Breast epithelium (tissue), 3 donors: ENCODE measurements at regions not wholly inside any gene's neighbourhood (a gene's known extent, or its start where the extent isn't known, plus 50 kb on each side); places are given as distances from the start of the nearest gene placed in this dataset.

Experiments used
- POLR2AphosphoS5 ChIP-seq, 3 donors: sonication (generic); formaldehyde crosslinking; IDR thresholded peaks; one replicate each; pipeline ENCODE4 v1.6.1; 2017; ENCODE audit warnings: antibody characterized with exemption in 3 of 3
- TF ChIP-seq, protein P1 (sequence below), 3 donors: fragments of 450-650 bp; IDR thresholded peaks; one replicate each; pipeline ENCODE4 v1.5.1; 2016 to 2017; ENCODE audit warnings: antibody characterized with exemption in 3 of 3, mild to moderate bottlenecking in 3 of 3, moderate library complexity in 3 of 3

DNA sequence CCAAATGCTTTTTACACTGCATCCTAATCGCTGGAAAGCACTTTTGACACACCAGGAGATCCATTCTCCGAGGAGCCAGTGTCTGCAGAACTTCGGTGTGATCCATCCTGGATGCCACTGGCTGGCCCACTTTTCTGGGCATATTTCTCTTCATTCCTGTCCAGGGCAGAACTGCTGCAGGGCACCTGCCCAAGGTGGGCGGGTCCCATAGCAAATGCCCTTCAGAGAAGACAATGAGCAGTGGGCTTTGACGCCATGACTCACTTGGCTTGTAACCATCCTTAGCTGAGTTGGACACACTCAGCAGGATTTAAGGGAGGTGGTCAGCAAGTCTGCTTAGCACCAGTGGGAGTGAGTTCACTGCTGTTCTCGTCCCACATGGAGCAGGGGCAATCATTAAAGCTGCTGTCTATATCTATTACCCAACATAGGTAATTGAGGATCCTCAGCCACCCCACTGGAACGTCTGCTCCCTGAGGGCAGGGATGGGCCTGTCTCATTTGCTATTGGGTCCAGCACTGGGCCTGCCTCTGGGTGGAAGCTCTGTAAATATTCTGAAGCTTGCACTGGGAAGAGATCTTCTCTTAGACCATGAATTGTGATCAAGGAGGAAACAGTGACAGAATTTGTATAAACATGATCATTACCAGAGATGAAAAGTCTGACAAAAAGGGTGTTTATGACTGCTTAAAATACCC, 112.7 kb upstream of the IQSEC1 start:
- no peak for TF ChIP-seq POLR2AphosphoS5 (IDR thresholded peaks at IDR 0.05)
- TF ChIP-seq, protein P1, sequence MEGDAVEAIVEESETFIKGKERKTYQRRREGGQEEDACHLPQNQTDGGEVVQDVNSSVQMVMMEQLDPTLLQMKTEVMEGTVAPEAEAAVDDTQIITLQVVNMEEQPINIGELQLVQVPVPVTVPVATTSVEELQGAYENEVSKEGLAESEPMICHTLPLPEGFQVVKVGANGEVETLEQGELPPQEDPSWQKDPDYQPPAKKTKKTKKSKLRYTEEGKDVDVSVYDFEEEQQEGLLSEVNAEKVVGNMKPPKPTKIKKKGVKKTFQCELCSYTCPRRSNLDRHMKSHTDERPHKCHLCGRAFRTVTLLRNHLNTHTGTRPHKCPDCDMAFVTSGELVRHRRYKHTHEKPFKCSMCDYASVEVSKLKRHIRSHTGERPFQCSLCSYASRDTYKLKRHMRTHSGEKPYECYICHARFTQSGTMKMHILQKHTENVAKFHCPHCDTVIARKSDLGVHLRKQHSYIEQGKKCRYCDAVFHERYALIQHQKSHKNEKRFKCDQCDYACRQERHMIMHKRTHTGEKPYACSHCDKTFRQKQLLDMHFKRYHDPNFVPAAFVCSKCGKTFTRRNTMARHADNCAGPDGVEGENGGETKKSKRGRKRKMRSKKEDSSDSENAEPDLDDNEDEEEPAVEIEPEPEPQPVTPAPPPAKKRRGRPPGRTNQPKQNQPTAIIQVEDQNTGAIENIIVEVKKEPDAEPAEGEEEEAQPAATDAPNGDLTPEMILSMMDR (IDR thresholded peaks at IDR 0.05) = no peak
